HG03457 (cell line): ENCODE measurements at regions not wholly inside any gene's neighbourhood (a gene's known extent, or its start where the extent isn't known, plus 50 kb on each side); places are given as distances from the start of the nearest gene placed in this dataset.

Experiments used
- ATAC-seq: cut with Tn5 transposase; IDR thresholded peaks from one replicate; pipeline ENCODE4 v1.9.1; 2021; ENCODE audit warnings: moderate number of reproducible peaks; ENCODE audit not compliant: unreplicated experiment

GRCh38 chr12:65517656-65518210 is 239.2 kb downstream of the MSRB3 start:
- no peak for ATAC-seq

- ATAC-seq: no peak
Observed at GRCh38 chr12:65518771-65519170, 240.3 kb downstream of the MSRB3 start.

- ATAC-seq: no peak
Observed at GRCh38 chr12:65520658-65521057, 242.2 kb downstream of the MSRB3 start.

- ATAC-seq: no peak
Observed at GRCh38 chr12:65522956-65523860, 244.7 kb downstream of the MSRB3 start.

- ATAC-seq: no peak
Observed at GRCh38 chr12:65524666-65525065, 246.2 kb downstream of the MSRB3 start.

GRCh38 chr12:65525491-65526141 is 247.1 kb downstream of the MSRB3 start:
- no peak for ATAC-seq

GRCh38 chr12:65526311-65526710 is 247.8 kb downstream of the MSRB3 start:
- no peak for ATAC-seq

- no peak for ATAC-seq
Observed at GRCh38 chr12:65528127-65528526, 249.6 kb downstream of the MSRB3 start.

- no peak for ATAC-seq
Observed at GRCh38 chr12:65529106-65529505, 250.6 kb downstream of the MSRB3 start.

- no peak for ATAC-seq
Observed at GRCh38 chr12:65529771-65530435, 251.4 kb downstream of the MSRB3 start.

- ATAC-seq: no peak
Observed at GRCh38 chr12:65532162-65532561, 253.7 kb downstream of the MSRB3 start.

GRCh38 chr12:65532764-65533163 is 254.3 kb downstream of the MSRB3 start:
- no peak for ATAC-seq

GRCh38 chr12:65533177-65533883 is 254.8 kb downstream of the MSRB3 start:
- no peak for ATAC-seq

- no peak for ATAC-seq
Observed at GRCh38 chr12:65534238-65534841, 255.9 kb downstream of the MSRB3 start.

GRCh38 chr12:65535946-65536345 is 257.5 kb downstream of the MSRB3 start:
- ATAC-seq: no peak

- no peak for ATAC-seq
Observed at GRCh38 chr12:65536351-65536750, 257.9 kb downstream of the MSRB3 start.

- no peak for ATAC-seq
Observed at GRCh38 chr12:65536876-65537681, 258.6 kb downstream of the MSRB3 start.

- ATAC-seq: no peak
Observed at GRCh38 chr12:65537978-65538377, 259.5 kb downstream of the MSRB3 start.

GRCh38 chr12:65539023-65539422 is 260.5 kb downstream of the MSRB3 start:
- no peak for ATAC-seq

- no peak for ATAC-seq
Observed at GRCh38 chr12:65540140-65540539, 261.7 kb downstream of the MSRB3 start.
